ENCODE measurements at regions not wholly inside any gene's neighbourhood (a gene's known extent, or its start where the extent isn't known, plus 50 kb on each side); places are given as distances from the start of the nearest gene placed in this dataset.
"Not testable (repeated sequence)": the region's sequence is repeated elsewhere in the genome, so short reads cannot be mapped to it uniquely, and the experiment has no call there.

DNA sequence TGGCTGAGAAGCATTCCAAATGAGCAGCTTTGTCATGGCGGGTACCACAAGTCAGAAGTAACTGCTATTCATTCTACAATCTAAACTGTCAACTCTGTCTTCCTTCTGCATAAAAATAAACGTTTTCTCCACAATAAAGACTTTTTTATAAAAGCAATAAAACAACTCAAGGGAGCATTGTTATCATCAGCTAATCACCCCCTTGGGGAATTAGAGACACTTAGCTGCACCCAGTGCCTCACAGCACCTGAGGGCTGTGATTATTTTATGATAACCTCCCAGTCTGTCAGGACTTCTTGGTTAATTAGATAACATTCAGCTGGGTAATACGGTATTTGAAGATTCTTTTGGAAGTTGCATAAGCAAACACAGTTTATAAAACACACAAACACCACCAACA is 155.6 kb downstream of the PPP1R3A start:
- DNase-seq: no peak
- TF ChIP-seq GATA1 (IDR thresholded peaks at IDR 0.05; ENCODE audit: low read depth, low read length): no peak
- TF ChIP-seq POLR2A (IDR thresholded peaks at IDR 0.05; ENCODE audit: low read length): no peak

DNA sequence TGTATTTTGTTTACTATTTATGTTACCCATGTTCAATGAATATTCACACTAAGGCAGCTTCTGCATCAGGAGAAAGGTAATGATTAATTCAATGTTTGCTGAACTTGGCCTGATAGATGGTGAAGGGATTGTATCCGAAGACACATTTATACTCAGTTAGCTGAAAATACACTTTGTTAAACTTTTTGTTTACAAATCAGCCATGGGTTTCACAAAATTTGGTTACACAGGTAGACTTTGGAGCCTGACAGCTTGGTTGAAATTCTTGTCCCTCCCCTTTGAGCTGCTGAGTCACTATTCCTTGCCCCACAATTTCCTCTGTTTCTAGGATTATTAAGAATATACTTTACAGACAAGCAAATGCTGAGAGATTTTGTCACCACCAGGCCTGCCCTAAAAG is 162.6 kb downstream of the PPP1R3A start:
- no peak for TF ChIP-seq GATA1 (IDR thresholded peaks at IDR 0.05; ENCODE audit: low read depth, low read length)
- no peak for TF ChIP-seq POLR2A (IDR thresholded peaks at IDR 0.05; ENCODE audit: low read length)
- no peak for DNase-seq

DNA sequence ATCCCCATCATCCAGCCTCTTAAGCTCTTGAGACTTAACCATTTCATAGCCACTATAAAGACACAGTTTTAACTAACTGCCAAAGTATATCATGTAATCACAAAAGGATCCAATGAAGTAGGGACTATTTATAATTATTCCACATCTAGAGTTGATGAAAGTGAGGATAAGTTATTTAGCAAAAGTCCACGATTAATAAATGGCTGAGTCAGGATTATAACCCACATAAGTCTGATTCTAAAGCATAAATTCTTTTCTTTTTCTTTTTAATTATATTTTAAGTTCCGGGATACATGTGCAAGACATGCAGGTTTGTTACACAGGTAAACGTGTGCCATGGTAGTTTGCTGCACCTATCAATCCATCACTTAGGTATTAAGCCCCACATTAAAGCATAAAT is 166.1 kb downstream of the PPP1R3A start:
- no peak for DNase-seq
- TF ChIP-seq GATA1 (IDR thresholded peaks at IDR 0.05; ENCODE audit: low read depth, low read length): no peak
- no peak for TF ChIP-seq POLR2A (IDR thresholded peaks at IDR 0.05; ENCODE audit: low read length)

DNA sequence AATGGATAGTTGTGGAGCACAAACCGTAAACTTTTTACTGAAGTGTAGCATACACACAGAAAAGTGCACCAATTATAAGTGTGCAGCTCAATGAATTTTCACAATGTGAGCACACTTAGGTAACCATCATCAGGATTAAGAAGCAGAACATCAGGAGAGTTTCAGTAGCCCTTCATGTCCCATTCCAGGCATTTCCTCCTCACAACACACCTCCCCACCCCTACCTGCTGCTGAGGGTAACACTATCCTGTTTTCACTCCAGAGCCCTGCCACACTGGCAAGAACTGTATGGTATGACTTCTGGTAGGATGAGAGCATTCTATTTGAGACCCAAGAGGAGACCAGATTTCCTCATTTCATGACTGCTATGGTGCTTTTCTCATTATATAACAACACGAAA is 166.5 kb downstream of the PPP1R3A start:
- no peak for DNase-seq
- TF ChIP-seq POLR2A (IDR thresholded peaks at IDR 0.05; ENCODE audit: low read length) (no peak), GATA1 (IDR thresholded peaks at IDR 0.05; ENCODE audit: low read depth, low read length) (no peak)

DNA sequence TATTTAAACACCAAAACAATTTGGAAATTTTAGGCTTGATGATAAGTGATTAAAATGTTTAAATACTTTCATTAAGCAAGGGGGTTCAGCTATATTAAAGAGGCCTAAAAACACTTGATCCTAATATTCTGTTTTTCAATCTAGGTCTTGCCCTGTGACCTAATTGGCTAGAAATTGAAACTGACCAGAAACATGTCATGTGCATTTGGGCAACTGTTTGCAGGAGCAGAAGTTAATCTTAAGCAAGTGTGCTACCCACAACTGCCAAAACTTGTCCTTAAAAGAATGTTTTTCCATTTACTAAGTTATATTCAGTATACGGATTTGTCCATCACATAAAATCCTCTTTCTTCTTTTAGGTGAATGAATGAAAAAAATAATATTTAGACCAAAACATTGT is 167.3 kb downstream of the PPP1R3A start:
- TF ChIP-seq POLR2A (IDR thresholded peaks at IDR 0.05; ENCODE audit: low read length): no peak
- TF ChIP-seq GATA1 (IDR thresholded peaks at IDR 0.05; ENCODE audit: low read depth, low read length): no peak
- no peak for DNase-seq

DNA sequence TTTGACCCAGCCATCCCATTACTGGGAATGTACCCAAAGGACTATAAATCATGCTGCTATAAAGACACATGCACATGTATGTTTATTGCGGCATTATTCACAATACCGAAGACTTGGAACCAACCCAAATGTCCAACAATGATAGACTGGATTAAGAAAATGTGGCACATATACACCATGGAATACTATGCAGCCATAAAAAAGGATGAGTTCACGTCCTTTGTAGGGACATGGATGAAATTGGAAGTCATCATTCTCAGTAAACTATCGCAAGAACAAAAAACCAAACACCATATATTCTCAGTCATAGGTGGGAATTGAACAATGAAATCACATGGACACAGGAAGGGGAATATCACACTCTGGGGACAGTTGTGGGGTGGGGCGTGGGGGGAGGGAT is 170.4 kb downstream of the PPP1R3A start:
- not testable (repeated sequence) for DNase-seq

DNA sequence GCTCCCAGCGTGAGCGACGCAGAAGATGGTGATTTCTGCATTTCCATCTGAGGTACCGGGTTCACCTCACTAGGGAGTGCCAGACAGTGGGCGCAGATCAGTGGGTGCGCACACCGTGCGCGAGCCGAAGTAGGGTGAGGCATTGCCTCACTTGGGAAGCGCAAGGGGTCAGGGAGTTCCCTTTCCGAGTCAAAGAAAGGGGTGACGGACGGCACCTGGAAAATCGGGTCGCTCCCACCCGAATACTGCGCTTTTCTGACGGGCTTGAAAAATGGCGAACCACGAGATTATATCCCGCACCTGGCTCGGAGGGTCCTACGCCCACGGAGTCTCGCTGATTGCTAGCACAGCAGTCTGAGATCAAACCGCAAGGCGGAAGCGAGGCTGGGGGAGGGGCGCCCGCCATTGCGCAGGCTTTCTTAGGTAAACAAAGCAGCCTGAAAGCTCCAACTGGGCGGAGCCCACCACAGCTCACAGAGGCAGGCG is 175.8 kb downstream of the PPP1R3A start:
- not testable (repeated sequence) for DNase-seq

DNA sequence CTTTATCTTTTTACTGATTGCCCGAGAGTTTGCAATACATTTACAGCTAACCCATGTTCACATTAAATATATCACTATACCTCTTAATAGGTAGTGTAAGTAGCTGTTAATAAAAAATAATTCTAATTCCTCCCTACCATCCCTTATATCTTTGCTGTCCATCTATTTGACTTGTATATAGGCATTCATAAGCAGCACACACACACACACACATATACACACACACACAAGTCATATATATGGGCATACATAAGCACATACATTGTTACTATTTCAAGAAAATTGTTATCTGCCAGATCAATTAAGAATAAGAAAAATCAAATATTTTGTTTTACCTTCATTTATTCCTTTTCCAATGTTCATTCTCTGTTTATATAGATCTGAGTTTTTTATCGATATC is 176.4 kb downstream of the PPP1R3A start:
- no peak for TF ChIP-seq POLR2A (IDR thresholded peaks at IDR 0.05; ENCODE audit: low read length)
- TF ChIP-seq GATA1 (IDR thresholded peaks at IDR 0.05; ENCODE audit: low read depth, low read length): no peak
- DNase-seq: no peak

DNA sequence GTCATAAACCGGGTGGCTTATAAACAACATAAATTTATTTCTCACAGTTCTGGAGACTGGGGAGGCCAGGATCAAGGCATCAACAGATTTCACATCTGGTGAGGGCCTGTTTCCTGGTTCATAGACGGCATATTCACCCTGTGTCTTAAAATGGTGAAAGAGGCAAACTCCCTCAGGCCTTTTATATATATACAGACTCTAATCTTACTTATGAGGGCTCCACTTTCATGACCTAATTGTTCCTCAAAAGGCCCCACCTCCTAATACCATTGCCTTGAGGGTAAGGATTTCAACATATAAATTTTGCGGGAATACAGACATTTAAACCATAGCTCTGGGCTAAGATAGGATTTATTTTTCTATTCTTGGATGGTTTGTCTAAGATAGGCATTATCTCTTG is 187.2 kb downstream of the PPP1R3A start:
- TF ChIP-seq GATA1 (IDR thresholded peaks at IDR 0.05; ENCODE audit: low read depth, low read length) (no peak), POLR2A (IDR thresholded peaks at IDR 0.05; ENCODE audit: low read length) (no peak)
- no peak for DNase-seq

DNA sequence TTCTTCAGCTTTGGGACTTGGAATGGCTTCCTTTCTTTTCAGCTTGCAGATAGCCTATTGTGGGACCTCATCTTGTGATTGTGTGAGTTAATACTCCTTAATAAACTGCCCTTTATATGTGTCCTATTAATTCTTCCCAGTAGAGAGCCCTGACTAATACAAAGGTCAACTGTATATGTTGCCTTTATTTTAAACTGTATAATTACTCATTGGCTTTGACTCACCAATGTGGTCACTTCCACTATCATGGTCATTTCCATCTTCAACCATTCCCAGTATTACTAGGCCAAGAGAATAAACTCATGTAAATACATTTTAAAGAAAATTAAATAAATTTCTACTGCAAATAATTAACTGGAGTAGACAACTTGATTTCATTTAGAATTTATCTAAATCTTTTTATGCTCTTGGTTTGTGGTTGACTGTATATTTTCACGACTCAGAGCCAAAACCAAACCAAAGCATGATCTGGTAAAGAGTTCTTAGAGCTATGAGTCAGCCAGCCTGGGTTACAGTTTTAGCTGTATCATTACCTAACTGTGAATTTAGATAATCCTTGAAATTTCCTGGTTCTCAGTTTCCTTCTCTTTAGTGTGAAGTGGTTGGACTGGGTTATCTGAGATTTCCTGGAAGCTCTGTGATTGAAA is 188.4 kb downstream of the PPP1R3A start:
- TF ChIP-seq GATA1 (IDR thresholded peaks at IDR 0.05; ENCODE audit: low read depth, low read length) (no peak), POLR2A (IDR thresholded peaks at IDR 0.05; ENCODE audit: low read length) (no peak)
- no peak for DNase-seq

DNA sequence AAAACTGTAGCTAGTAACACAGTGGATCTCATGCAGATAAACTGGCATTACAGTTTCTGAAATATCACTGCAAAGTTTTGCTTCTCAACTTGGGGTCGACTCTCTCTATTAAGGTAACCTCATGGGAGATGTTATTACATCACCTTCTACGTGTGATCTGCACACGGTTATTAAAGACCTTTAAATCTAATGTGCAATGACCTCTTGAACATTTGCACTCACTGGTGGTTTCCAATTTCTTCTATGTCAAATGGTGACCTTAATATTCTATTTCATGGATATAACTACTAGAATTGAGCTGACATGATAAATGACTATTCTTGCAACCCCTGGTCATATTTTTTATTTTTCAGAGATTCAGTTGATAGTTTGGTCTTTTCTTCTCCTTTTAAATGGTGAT is 191.3 kb downstream of the PPP1R3A start:
- TF ChIP-seq GATA1 (IDR thresholded peaks at IDR 0.05; ENCODE audit: low read depth, low read length) (no peak), POLR2A (IDR thresholded peaks at IDR 0.05; ENCODE audit: low read length) (no peak)
- no peak for DNase-seq

DNA sequence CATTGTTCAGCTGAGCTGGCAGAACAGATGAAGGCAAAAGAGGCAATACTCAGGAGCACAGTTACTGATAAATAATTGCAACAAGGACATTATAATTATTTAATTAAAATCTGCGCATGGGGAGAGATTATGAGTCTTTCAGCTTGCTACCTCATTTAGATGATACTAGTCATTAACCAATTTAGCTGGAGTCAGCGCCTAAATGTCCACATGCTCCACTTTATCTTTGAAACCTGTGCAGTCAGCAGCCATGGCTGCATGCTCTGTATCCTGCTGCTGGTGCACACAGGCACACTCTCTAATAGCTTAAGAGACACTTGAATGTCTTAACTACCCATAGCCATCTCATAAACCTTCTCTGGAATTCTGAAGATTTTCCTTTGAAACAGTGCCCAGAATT is 196.8 kb downstream of the PPP1R3A start:
- TF ChIP-seq GATA1 (IDR thresholded peaks at IDR 0.05; ENCODE audit: low read depth, low read length) (no peak), POLR2A (IDR thresholded peaks at IDR 0.05; ENCODE audit: low read length) (no peak)
- no peak for DNase-seq

DNA sequence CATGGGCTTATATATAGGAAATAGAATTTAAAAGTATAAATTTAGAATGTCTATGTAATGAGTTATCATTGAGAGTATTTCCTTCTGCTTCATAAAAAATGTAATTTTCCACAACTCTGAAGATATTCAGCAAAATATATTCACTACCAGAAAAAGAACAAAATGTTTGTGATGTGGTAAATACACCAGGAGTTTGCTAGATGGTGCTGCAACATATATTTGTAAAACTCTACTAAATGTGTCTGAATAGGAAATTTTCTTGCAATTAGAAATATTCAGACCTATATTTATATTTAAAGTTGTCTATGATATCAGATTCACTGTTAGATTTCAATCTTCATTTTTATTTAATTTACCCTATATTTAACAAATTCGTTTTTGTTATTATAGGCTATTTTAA is 201.1 kb downstream of the PPP1R3A start:
- no peak for DNase-seq
- TF ChIP-seq GATA1 (IDR thresholded peaks at IDR 0.05; ENCODE audit: low read depth, low read length): no peak
- TF ChIP-seq POLR2A (IDR thresholded peaks at IDR 0.05; ENCODE audit: low read length): no peak

DNA sequence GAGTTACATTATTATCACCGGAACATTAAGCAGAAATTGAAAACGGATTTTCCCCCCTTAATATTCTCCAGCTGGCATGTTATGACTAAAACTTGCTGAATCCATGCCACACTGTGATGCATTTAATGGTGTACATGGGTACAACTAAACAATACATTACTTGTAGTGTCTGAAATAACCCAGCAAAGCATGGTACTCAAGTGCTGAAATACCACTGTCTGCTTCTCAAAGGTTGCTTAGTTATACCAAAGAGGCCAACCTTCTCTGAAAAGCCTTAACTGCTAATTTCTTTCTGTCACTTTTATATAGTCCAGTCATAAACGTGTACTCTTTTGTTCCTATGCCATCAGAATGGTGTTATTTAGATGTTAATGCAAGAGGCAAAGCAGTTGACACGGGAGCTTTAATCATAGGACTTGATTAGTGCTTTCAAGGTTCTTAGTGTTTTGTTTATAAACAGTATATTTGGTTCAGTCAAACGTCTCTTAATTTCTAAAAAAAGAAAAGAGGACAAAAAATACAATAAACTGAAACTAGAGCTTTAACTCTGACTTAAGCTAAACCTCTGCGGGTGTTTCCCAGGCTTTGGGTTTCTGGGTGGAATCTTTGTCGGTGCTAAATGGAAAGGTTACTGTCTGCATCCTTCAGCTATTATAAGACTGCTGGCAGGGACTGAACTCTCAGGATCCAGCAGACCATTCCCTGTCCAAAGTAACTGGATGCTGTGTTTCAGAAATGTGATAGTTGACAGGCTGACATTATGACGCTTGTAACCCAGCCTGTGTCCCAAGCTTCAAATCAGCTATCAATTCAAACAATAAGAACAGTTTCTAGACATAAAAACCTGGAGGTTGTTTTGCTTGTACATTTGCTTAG is 202.6 kb downstream of the PPP1R3A start:
- no peak for DNase-seq
- TF ChIP-seq GATA1 (IDR thresholded peaks at IDR 0.05; ENCODE audit: low read depth, low read length) (no peak), POLR2A (IDR thresholded peaks at IDR 0.05; ENCODE audit: low read length) (no peak)

DNA sequence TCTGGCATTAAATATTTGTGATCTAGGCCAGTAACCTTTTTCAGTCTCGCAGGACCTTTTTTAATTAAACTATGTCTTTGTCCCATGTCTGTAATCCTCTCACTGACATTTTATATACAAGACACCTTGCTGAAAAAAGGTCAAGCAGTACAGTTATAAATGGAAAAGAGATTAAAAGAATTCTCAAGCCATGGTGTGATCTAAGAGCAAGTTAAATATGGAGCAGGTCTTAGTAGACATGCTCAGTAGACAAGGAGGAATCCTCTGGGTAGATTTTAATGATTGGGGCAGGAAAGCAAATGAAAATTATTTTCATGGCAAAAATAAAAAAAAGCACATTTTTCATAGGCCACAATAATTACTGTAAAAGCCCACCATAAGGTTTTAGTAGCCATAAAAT is 203.5 kb downstream of the PPP1R3A start:
- no peak for DNase-seq
- TF ChIP-seq GATA1 (IDR thresholded peaks at IDR 0.05; ENCODE audit: low read depth, low read length) (no peak), POLR2A (IDR thresholded peaks at IDR 0.05; ENCODE audit: low read length) (no peak)
